ENCODE measurements at regions not wholly inside any gene's neighbourhood (a gene's known extent, or its start where the extent isn't known, plus 50 kb on each side); places are given as distances from the start of the nearest gene placed in this dataset.

DNA sequence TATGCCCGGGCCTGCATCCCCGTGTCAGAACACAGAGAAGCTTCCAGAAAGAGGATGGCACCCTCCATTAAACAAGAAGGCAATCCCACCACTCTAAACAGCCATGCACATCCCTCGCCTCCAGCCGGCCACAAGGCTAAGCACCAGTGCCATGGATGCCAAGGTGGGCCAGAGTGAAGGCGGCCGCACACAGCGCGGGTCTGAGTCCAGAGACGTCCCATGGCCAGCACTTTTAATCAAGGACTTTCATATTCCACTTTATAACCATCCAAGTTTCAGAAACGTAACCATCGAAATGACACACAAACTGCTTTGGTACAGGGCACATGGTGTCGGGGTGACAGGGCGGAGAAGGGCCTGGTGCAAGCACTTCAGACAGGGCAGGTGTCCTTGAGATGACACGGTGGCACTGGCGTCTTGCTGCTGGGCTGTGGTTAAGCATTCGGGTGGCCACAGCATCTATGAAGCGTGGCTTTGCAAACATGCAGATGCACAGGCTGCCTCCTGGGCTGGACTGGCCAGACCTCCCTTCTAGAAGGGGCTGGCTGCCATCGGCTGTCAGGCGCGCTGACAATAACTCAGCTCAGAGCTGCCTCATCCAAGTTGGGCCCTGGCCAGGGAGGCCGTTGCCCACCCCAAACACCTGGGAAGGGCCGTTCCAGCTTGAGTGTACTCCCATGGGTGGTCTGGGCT, 117.2 kb downstream of the RFLNA start:
- ATAC-seq (no peak), DNase-seq (no peak)

DNA sequence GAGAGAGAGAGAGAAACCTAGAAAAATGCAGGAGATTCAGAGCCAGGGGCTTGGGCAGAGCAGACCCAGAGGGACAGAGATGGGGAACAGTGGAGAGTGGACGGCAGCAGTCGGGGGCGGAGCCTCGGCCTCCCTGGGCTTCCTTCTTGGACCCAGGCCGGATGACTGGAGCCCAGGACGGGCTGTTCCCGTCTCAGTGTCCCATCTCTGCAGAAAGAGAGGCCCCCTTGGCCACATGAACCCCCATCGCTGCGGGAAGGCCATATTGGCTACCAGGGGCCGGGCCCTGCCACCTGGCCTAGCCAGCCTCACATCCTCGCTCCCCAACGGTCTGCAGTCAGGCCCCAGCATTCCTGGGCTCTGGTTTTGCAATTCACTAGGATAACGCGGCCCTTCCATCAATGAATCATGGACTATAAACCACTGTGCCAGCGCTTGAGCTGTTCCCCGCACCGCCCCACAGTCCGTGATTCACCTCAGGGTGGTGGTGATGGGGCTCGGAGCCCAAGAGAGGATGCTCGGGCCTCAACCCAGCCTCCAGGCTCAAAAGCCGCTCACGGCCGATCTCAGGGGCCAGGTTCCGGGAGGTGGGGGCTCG, 116.5 kb downstream of the RFLNA start:
- no peak for DNase-seq
- no peak for ATAC-seq

DNA sequence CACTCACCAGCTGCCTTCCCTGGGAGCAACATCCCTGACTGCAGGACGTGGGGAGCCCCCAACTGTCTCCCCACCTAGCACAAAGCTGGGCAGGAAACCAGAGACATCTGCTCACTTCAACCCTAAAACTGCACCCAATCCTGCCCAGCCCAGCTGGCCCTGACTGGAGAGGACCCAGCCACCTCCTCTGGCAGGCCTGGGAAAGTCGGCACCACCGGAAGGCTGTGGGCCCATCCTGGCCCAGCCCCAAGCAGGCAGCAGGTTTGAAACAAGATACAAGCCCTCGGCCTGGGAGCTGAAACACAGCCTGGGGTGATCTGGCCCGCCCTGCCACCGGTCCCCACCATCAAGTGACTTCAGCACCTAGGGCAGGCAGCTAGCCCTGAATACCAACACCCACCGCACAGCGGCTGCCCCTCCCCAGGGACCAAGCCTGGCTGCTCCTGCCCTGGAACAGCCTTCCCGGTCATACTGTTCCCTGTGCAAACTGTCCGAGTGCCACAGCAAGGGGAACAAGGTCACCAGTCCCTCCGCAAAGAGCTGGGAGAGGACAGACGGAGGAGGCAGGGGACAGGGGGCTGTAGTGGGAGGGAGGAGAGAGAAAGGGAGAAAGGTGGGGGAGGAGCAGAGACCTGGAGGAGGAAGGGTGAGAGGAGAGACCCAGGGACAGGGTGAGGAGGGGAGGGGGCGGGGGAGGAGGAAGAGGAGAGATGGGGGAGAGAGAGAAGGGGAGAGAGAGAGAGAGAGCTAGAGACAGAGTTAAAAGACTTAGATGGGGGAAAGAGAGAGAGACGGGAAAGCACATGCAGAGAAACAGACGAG, 115.7 kb downstream of the RFLNA start:
- no peak for DNase-seq
- ATAC-seq = no peak

DNA sequence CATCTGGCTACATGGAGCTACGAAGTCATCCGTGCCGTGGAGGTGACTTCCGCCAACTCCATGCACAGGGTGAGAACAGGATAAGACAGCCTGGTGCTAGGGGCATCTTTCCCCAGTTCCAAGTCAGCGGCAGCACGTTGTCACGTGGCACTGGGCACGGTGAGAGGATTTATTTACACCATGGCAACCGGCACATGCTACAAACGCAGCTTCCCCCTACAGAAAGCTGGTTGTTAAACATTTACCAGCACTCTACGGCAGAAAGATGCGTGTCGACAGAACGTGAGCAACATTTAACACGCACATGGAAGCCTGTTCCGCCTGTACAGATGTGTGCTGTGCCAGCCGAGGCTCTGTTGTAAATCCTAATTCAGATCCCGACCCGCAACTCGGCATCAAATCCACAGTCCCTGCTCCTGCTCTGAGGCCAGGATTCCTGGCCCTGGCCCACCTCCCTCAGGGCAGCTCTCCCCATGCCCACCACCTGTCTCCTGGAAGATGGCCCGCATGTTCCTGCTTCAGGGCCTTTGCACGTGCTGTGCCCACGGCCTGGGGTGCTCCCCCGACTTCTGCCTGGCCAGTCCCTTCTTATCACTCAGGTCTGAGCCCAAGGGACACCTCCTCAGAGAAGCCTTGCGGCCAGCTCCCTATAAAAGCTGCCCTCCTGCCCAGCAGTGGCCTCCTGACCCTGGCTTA, 114.1 kb downstream of the RFLNA start:
- ATAC-seq = no peak
- DNase-seq = no peak

DNA sequence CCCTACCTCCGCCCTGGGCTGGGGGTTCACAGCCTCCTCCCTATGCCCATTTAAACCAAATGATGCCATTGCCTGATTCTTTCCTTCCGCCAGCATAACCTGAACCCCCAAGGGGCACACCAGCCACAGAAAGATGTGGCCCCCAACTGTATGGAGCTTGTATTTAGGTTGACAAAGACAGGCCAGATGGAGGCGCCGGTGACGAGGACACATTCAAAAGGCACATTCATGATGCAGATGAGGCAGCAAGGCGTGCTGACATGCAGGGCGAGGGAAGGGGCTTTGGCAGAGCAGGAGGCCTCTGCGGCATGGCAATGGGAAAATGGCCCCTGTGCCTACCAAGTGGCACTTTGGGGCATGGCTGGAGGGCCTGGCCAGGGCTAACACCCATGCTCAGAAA, 112.2 kb downstream of the RFLNA start:
- ATAC-seq = no peak
- no peak for DNase-seq

DNA sequence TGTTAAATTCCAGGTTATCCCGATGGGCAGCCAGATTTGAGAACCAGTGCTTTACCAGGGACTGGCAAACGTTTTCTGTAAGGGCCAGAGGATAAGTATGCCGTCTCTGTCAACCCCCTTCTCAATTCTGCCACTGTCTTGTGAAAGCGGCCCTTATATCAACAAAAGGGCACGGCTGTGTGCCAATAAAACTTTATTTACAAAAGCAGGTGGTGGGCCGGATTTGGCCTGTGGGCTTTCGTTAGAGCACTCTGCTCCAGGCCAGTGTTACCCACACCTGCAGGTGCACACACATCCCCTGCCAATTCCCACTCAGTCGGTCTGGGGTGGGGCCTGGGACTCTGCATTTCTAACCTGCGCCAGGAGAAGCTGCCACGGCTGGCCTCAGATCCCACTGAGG, 111.2 kb downstream of the RFLNA start:
- ATAC-seq = no peak
- no peak for DNase-seq

DNA sequence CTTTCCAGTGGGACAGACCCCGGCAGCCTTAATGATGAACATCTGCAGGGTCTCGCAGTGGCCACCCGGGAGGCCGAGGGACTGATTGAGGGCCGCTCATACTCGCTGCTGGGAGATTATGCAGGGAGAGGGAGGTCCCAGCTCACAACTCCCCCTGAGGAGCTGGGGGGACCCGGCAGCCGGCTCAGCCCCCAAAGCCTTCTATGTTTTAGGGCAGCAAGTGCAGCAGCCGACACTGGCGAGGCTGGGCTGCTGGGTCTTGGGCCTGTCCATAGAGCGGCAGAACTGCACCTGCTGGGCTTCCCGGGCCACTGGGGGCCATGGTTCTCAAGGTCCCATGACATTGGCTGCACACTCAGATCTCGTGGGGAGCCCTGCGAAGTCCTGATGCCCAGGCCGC, 110.7 kb downstream of the RFLNA start:
- ATAC-seq (no peak), DNase-seq (no peak)

DNA sequence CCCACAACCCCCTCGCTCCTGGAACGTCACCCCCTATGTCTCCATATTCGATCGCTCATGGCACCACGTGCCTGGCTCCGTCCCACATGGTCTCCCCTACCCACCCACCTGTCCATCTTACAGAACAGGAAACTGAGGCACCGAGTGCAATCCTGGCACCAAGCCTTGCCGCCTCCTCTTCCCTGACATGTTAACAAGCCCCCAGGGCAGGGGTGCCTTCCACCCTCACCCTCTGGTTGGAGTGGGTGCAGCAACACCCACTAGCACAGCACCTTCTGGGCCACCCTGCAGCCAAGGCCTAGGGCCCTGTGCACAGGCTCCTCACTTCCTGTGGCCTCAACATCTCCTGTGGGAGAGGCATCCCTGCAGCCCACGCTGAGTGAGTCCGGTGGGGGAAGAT, 110.3 kb downstream of the RFLNA start:
- DNase-seq = no peak
- no peak for ATAC-seq

DNA sequence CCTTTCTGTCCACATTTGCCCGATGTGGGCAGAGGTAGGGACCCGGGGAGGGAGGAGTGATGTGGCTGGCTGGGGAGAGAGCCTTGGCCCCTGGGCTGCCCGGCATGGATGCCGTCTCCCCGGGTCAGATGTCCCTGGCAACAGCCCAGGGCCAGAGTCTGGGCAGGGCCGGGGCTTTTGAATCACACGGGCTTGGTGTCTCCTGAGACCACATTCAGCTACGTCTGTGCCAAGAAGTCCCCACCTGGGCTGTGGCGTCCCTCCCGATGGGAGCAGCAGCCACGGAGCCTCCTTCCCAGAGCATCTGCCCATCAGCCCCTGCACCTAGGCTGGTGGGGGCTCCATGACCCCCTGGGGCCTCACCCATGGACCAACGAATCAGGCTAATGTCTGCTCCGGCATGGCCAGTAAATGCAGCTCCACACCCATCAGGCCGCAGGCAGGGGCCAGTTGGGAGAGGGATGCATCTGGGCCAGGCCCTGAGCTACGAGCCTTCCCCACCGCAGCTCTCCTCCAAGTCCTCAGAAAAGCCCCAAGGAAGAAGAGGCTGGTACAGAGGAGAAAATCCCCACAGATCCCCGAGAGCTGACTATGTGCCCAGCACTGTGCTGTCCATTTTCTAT, 109.4 kb downstream of the RFLNA start:
- ATAC-seq (no peak), DNase-seq (no peak)

DNA sequence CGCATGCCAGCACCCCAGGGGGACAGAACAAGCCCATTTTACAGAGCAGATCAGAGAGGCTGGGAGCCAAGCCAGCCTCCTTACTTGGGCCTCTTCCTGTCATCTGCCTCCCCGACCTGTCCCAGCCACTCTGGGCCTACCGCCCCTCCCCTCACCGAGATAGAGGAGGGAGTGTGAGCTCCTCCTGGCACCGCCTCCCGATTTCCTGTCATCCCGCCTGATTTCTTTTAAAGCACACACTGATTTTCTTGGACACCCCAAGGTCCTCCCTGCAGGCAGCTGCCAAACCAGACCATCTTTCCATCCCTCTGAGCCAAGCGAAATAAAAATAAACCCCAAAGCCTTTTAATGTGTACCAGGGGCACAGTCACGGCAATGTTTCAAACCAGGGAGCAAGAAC, 108.4 kb downstream of the RFLNA start:
- DNase-seq (no peak), ATAC-seq (no peak)

DNA sequence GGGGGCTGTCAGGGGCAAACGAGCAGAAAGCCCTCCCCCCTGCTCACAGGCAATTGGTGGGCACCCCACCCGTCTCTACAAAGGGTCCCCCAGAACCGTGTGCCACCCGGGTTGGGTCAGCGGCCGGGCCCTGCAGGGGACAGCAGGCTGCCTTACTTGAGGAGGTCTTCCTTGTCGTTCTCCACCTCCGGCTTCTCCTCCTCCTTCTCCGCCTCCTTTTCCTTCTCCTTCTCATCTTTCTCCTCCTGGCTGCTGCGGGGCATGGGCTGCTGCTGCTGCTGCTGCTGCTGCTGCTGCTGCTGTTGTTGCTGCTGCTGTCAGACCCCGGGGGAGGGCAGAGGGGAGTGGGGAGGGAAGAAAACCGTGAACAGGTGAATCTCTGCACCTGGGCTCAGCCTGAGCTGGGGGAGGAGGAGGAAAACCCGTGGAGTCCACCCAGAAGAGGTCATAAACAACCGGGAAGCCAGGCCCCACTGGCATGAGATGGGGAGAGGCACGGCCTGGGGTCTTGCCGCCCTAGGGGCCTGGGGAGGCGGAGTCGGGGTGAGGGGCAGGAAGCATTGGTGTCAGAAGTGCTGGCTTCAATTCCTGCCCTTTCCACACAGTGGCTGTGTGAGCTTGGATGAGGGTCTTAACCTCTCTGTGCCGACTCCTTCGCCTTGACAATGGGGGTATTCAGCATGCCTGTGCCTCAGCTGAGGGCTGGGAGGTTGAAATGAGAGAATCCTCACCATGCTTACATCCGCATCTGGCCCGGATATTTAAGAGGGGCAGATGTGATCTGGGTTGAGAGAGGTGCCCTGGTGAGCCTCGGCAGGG, 107.6 kb downstream of the RFLNA start:
- no peak for ATAC-seq
- no peak for DNase-seq

DNA sequence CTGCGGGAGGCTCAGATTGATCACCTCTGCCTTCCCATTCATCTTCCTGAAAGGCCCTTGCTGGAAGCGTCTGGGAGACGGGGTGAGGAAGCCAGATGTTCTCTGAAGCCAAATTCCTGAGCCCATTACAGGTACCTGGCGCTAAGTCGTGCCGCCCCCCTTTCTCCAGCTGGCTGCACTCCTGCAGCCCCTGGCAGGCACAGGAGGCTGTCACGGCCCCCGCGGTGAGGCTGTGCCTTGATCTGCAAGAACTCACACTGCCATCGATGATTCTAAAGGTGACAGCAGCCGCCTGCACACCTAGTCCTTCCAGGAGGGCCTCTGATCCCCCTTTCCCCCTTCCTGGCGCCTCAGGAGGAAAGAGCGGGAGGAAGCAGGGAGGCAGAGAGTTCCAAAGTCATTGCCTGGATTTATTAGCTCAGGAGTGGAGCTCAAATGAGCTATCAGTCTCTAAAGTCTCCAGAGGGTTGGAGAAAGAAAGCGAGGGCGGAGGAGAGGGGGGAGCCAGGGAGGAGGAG, 106.9 kb downstream of the RFLNA start:
- no peak for DNase-seq
- no peak for ATAC-seq

DNA sequence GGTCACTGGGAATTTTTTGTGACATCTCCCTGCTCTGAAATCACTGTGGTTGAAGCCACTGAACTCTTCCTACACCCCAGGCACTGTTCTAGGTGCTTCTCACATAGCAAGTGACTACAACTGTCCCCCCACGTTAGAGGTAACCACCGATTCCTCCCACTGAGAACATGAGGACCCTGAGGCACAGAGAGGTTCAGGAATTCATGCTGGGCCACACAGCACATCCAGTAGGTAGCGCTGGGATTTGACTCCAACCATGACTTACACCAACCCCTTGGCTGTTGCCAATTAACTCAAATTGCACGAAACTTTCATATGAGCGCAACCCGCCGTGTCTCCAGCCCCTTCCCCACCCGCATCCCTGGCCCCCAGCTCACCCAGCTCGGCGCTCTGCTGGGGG, 105.2 kb downstream of the RFLNA start:
- ATAC-seq = no peak
- no peak for DNase-seq

DNA sequence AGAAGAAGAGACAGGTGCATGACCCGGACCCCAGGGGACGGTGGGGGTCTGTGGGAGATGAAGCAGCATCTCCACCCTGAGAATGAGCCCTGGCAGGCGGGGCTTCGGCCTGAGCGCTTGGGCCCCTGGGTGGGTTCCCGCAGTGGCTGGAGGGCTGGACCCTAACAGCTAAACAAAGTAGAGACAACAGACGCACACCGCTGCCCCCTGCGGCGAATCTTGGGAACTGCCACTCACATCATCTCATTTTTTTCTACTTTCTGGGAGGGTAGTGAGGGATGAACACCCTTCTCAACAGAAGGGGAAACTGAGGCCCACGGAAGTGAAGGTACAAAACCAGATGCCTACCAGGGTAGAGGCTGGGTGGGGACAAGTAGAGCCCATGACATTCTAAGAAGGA, 104.7 kb downstream of the RFLNA start:
- DNase-seq (peak; percentile 35), ATAC-seq (no peak)

DNA sequence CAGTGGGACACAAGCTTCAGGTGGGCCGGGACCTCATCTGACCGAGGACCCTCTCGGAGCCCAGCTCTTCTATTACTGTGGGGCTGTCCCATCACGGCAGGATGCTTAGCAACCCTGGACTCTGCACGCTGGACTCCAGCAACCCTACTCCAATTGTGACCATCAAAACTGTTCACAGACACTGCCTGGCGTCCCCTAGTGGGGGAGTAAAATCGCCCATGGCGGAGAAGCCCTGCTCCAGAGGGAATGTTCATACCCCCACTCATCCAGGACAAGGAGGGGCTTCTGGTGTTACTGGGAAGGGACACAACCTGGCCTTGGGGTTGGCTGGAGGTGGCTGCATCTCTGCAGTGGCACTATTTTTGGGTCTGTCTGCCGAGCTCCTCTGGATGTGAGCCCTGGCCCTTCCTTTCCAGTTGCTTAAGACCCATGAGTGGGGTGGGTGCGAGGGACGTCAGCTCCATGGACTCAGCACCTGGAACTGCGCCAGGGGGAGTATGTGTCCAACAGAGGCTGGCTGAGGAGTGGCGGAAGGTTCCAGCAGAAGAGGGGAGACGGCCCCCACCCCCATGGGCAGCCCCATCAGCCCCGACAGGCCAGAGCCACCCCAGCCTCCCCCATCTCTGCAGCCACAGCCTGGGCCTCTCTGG, 103.8 kb downstream of the RFLNA start:
- ATAC-seq (no peak), DNase-seq (no peak)

DNA sequence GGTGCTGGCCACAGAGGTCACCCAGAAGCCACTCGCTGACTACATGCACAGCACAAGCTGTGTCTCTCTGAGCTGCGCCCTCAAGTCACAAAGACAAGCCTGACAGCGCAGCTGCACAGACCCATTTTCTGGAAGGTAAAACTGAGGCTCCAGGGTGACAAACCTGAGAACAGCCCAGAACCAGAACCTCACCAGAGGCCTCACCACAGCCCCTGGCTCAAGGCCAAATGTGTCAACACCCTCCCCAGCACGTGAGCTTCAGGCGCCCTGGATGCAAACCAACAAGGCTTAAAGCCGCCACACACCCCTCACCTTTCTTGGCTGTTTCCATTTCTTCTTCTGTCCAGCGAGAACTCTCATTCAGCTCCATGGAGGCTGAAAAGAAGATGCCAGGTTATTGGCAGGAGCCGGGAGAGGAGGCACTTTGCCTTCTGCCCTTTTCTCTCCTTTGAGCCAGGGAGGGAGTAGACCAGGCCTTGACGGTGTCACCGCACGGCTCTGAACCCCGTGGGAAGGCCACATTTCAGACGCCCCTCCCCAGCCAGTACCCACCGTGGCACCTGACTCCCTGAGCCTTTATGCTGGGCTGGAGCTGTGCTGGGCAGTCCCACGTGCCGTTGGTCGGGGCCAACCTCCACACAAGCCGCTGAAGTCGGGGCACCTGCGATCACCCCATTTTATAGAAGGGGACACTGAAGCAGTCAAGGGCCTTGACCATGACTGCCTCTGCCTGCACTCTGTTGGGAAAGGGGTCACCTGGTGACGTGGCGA, 103.1 kb downstream of the RFLNA start:
- ATAC-seq (no peak), DNase-seq (no peak)

DNA sequence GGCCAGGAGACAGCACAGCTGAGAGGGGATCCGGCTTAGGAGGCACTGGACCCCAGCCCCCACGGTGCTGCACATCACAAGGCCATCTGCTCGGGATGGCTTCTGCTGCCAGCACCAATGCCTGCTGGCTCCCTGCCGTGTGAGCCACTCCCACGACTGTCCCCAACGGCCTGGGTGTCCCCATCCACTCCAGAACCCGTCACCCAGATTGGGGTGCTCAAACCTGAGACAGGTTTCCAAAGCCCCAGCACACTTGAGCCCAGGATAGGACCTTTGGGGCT, 102.4 kb downstream of the RFLNA start:
- DNase-seq (no peak), ATAC-seq (no peak)

DNA sequence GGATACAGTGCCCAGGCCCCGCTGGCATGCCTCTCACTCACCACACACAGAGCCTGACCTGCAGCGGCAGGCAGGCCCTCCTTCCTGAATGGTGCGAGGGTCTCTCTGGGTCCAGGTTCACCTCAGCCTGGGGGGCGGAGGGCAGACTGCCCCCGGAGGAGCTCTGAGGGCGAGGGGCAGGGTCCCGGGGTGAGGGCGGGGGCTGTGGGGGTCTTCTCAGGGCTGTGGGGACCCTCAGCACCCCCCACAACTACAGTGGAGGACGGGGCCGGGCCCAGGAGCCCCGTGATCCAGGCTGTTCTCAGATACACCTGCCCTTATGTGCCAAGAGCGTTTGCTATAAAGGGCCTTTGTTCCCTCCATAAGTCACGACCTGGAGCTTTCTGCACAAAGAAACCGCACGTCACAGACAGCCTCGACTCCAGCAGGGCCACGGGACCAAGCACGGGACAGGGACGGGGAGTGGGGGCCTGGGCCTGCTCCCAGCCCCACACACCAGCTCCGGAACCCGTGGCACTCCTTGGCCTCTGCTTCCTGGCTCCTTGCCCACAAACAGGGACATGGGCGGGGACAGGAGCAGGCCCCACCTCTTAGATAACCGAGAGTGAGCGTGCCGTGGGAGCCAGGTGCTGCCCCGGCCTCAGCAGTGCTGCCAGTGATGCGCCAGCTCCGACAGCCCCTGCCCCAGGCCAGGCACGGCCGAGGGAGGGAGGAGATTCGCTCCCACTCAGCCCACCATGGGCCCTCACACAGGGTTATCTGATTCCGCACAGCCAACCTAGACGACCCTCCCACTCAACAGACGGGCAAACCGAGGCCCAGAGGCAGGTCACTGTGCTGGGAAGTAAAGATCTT, 101.9 kb downstream of the RFLNA start:
- DNase-seq (no peak), ATAC-seq (no peak)

DNA sequence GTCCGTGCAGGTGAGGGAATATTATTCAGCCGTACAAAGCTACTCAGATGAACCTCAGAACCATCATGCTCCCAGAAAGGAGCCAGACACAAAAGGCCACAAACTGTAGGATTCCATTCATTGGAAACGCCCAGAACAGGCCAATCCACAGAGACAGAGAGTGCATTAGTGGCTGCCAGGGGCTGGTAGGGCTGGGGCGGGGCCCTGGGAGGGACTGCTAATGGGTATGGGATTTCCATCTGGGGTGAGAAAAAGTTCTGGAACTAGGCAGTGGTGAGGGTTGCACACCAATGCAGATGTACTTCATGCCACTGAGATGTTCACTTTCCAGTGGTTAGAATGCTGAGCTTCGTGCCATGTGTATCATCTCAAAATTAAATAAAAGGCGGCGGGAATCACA, 101.1 kb downstream of the RFLNA start:
- DNase-seq (no peak), ATAC-seq (no peak)
